GM19025 (cell line): ENCODE measurements at regions not wholly inside any gene's neighbourhood (a gene's known extent, or its start where the extent isn't known, plus 50 kb on each side); places are given as distances from the start of the nearest gene placed in this dataset.
A peak's percentile ranks its signal among the peaks of the same experiment; 100 is the strongest.
"Not testable (repeated sequence)": the region's sequence is repeated elsewhere in the genome, so short reads cannot be mapped to it uniquely, and the experiment has no call there.

Experiments
- ATAC-seq: cut with Tn5 transposase; IDR thresholded peaks from one replicate; pipeline ENCODE4 v1.9.1; 2021; ENCODE audit warnings: mild to moderate bottlenecking, low read depth, moderate library complexity; ENCODE audit not compliant: unreplicated experiment

GRCh38 chr14:98208211-98208611 lies 1063.8 kb downstream of the BCL11B start:
- no peak for ATAC-seq

- no peak for ATAC-seq
These were observed 1063.1 kb downstream of the BCL11B start for GRCh38 chr14:98208943-98209342.

GRCh38 chr14:98210045-98210672 lies 1061.8 kb downstream of the BCL11B start:
- ATAC-seq = no peak

- ATAC-seq = no peak
These were observed 1054.5 kb downstream of the BCL11B start for GRCh38 chr14:98217530-98217929.

GRCh38 chr14:98218218-98218617 lies 1053.8 kb downstream of the BCL11B start:
- ATAC-seq = no peak

GRCh38 chr14:98219638-98220037 lies 1052.4 kb downstream of the BCL11B start:
- no peak for ATAC-seq

- no peak for ATAC-seq
These were observed 1048.9 kb downstream of the BCL11B start for GRCh38 chr14:98223106-98223505.

GRCh38 chr14:98223710-98224109 lies 1048.3 kb downstream of the BCL11B start:
- ATAC-seq = not testable (repeated sequence)

GRCh38 chr14:98226411-98226810 lies 1045.6 kb downstream of the BCL11B start:
- ATAC-seq = no peak

GRCh38 chr14:98227000-98227726 lies 1044.8 kb downstream of the BCL11B start:
- peak; percentile 77 for ATAC-seq

- ATAC-seq = no peak
These were observed 1044.3 kb downstream of the BCL11B start for GRCh38 chr14:98227727-98228111.

GRCh38 chr14:98229656-98230366 lies 1042.2 kb downstream of the BCL11B start:
- ATAC-seq = no peak

- ATAC-seq = no peak
These were observed 1041.6 kb downstream of the BCL11B start for GRCh38 chr14:98230411-98230810.

- ATAC-seq = no peak
These were observed 1040.8 kb downstream of the BCL11B start for GRCh38 chr14:98231210-98231609.

- no peak for ATAC-seq
These were observed 1038.3 kb downstream of the BCL11B start for GRCh38 chr14:98233656-98234055.

GRCh38 chr14:98234208-98234607 lies 1037.8 kb downstream of the BCL11B start:
- ATAC-seq = no peak

GRCh38 chr14:98236314-98236713 lies 1035.7 kb downstream of the BCL11B start:
- ATAC-seq = no peak

- ATAC-seq = no peak
These were observed 1034.1 kb downstream of the BCL11B start for GRCh38 chr14:98237939-98238338.

GRCh38 chr14:98240376-98240775 lies 1031.6 kb downstream of the BCL11B start:
- no peak for ATAC-seq

GRCh38 chr14:98242903-98243302 lies 1029.1 kb downstream of the BCL11B start:
- no peak for ATAC-seq

GRCh38 chr14:98243332-98243731 lies 1028.7 kb downstream of the BCL11B start:
- no peak for ATAC-seq
